NT2/D1 (cell line): ENCODE measurements at regions not wholly inside any gene's neighbourhood (a gene's known extent, or its start where the extent isn't known, plus 50 kb on each side); places are given as distances from the start of the nearest gene placed in this dataset.

Source experiments
- DNase-seq: peaks from one replicate; pipeline ENCODE4 v3.0.0-alpha.2; 2011; ENCODE audit warnings: low read depth, low spot score
- H3K27me3 ChIP-seq: 2 replicates; pipeline ENCODE4 v1.6.0; 2011; ENCODE audit warnings: mild to moderate bottlenecking; ENCODE audit not compliant: insufficient read length, insufficient read depth
- H3K36me3 ChIP-seq: 2 replicates; pipeline ENCODE4 v1.6.1; 2011; ENCODE audit warnings: mild to moderate bottlenecking, low read length, mixed read lengths; ENCODE audit not compliant: insufficient read depth, insufficient read length
- H3K4me1 ChIP-seq: 2 replicates; pipeline ENCODE4 v1.5.1; 2011; ENCODE audit not compliant: insufficient read depth, insufficient read length
- H3K4me3 ChIP-seq: 2 replicates; pipeline ENCODE4 v1.5.1; 2011; ENCODE audit warnings: low read depth; ENCODE audit not compliant: insufficient read length
- H3K9ac ChIP-seq: 2 replicates; pipeline ENCODE4 v1.6.0; 2011; ENCODE audit warnings: low read depth; ENCODE audit not compliant: insufficient read length
- H3K9me3 ChIP-seq: 2 replicates; pipeline ENCODE4 v1.5.1; 2011; ENCODE audit warnings: mild to moderate bottlenecking, low read length; ENCODE audit not compliant: insufficient read depth
- SUZ12 ChIP-seq: IDR thresholded peaks from 2 replicates; pipeline ENCODE4 v1.6.1; 2011; ENCODE audit not compliant: insufficient read length, insufficient read depth; ENCODE audit errors: extremely low read depth
- YY1 ChIP-seq: IDR thresholded peaks from 2 replicates; pipeline ENCODE4 v1.6.1; 2011; ENCODE audit not compliant: insufficient read length, insufficient read depth
- ZNF274 ChIP-seq: IDR thresholded peaks from 2 replicates; pipeline ENCODE4 v1.6.1; 2011; ENCODE audit warnings: mild to moderate bottlenecking, low read depth, low read length

DNA sequence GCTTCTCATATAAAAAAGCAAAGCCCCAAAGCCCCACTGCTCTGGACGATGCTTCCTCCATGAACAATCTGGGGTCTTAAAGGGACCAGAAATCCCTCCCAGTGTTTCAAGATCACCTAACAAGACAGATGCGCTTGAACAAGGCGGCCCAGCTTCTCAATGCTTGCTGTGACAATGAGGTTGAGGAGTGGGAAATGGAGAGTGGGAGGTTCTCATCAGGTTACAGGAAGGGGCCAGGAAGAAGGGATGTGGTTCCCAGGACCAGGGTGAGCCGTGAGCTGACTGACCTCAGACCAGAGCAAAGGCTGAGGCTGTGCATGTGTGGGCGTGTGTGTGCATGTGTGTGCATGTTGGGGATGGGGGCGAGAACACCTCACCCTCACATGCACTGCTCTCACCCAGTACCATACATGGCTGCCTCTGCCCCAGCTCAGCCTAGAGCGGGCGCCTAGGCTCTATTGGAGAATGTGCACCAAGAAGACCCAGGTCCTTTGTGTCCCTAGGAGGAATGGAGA, 220.8 kb upstream of the GPR26 start:
- Histone ChIP-seq H3K4me1 (no peaks in the 10 kb centered on the region), H3K36me3 (no peaks in the 10 kb centered on the region), H3K27me3 (no peaks in the 10 kb centered on the region), H3K4me3 (no peak overlapping the region), H3K9ac (no peak overlapping the region), H3K9me3 (no peaks in the 10 kb centered on the region)
- no peak for DNase-seq
- no peak for TF ChIP-seq YY1

DNA sequence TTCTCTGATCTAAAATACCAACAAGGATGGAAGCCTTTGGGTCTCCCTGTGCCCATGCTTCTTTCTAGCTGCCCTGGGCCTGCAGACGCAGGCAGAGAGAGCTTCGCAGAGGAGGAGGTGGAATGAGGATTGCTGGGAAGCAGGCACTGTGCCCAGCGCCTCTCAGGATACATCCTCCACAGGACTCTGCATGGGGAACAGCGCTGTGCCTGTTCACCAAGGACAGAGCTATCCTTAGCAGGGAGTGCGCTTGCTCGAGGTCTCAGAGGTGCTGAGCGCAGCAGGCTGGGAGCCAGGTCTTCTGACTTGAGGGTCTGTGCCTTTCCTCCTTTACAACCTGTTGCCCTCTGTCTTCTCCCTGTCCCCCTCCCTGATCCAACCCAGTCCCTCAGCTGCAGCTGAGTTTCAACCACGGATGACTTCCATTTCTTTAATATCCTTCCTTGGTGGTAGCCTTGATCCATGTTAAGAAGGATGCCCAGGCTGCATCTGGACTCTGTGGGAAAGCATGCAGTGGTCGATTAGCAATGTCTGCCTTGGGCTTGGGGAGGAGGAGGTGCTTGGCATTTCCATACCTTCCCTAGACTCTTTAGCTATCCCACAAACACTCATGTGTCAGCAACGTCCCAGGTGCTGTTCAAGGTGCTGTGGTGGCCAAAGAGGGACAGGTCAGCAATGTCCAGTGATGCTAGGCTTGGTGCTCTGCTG, 219.6 kb upstream of the GPR26 start:
- no peak for DNase-seq
- Histone ChIP-seq H3K4me1 (no peaks in the 10 kb centered on the region), H3K4me3 (no peak overlapping the region), H3K9me3 (no peaks in the 10 kb centered on the region), H3K9ac (no peak overlapping the region), H3K27me3 (no peaks in the 10 kb centered on the region), H3K36me3 (no peaks in the 10 kb centered on the region)
- TF ChIP-seq YY1 = no peak
- TF ChIP-seq SUZ12 = no peak
- TF ChIP-seq ZNF274 = no peak

DNA sequence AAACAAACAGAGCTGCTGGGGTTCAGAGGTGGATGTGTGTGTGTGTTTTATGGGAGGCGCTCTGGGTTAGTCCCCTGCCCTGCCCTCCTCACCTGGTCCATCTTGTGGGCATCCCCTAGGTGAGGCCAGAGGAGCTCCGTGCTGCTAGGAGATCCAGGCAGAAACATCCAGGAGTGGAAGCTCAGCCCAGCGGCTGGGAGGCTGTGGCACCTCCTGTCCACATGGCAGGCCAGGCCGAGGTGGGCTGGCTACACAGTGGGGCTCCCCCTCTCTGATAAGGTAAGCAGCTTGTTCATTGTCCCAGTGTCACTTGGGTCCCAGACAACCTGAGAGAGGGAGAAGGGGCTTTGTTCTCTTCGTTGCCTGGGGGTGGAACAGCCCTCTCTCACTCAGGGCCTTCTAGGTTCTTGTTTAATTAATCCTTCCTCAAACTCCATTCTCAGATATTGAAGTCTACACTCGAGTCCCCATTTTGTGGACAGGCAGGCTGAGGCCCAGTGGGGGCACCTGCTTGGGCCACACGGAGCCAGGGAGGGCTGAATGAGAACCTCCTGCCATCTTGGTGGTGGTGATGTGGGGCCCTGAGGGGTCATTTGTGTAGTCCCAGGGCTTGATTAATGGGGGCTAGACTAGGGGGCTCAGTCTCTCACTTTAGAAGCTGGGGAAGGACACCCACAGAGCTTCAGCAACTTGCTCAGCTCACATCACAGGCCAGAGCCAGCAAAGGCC, 216.8 kb upstream of the GPR26 start:
- H3K36me3 ChIP-seq = no peaks in the 10 kb centered on the region
- no peaks in the 10 kb centered on the region for H3K27me3 ChIP-seq
- H3K9me3 ChIP-seq = no peaks in the 10 kb centered on the region
- no peak overlapping the region for H3K4me3 ChIP-seq
- H3K9ac ChIP-seq = no peak overlapping the region
- H3K4me1 ChIP-seq = no peaks in the 10 kb centered on the region
- DNase-seq = no peak
- TF ChIP-seq SUZ12 = no peak
- TF ChIP-seq YY1 = no peak
- no peak for TF ChIP-seq ZNF274

DNA sequence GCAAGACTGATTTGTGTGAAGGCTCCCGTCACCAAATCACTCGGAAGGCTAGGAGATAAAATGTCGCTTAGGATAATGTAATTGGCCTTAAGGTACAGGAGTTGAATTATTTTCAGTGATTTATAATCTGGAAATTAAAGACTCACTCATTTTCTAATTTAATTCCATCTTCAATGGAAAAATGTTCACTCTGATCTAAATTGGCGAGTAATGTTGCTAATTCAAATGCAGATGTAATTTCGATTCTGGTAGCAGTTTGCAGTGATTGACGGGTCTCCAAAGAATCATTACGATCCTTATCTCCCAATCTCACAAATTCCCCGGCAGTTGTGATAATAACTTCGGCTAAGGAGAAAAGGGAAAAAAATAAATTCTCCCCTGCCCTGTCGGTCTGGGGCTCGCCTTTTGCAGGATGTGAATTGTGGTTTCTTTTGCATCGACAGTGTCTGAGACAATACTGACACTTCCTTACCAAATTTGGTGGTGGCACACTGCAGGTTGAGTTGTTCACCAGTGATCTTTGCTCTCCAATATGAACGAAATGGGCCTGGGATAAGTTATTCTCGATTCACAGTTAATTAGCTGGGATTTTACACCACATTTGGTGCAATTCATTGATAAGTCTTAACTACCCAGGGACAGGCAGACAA, 215.1 kb upstream of the GPR26 start:
- no peak for DNase-seq
- Histone ChIP-seq H3K4me1 (no peaks in the 10 kb centered on the region), H3K4me3 (no peak overlapping the region), H3K36me3 (no peaks in the 10 kb centered on the region), H3K9me3 (no peaks in the 10 kb centered on the region), H3K9ac (no peak overlapping the region), H3K27me3 (no peaks in the 10 kb centered on the region)
- TF ChIP-seq ZNF274 (no peak), SUZ12 (no peak), YY1 (no peak)

DNA sequence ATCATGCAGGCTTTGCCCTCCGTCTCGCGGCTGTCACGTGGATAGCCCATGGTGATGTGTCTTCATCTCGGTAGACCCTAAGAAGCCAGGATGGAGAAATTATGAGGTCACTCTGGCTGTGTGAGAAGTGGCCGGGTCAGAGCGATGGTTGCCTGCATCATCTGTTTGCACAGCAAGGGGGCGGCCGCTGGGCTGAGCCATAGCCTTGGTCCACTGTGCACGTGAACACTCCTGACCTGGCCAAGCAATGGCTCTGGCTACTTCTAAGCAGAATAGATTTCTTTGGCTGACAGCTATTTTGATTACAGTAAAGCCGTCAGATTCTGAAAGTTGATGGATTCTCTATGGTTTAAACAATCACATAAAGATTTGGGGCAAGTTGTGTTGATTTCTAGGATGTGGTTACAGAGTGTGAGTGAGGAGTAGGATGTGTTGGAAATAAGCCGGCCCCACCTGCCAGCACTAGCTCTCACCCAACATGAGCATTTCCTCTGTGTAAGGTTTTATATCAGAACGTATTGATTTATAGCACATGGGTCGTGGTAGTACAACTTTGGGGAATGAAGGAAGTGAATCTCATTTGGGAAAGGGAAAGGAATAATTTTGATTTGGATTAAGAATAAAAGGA, 214.4 kb upstream of the GPR26 start:
- Histone ChIP-seq H3K4me3 (no peak overlapping the region), H3K27me3 (no peaks in the 10 kb centered on the region), H3K36me3 (no peaks in the 10 kb centered on the region), H3K9me3 (no peaks in the 10 kb centered on the region), H3K4me1 (no peaks in the 10 kb centered on the region), H3K9ac (no peak overlapping the region)
- TF ChIP-seq SUZ12 (no peak), ZNF274 (no peak), YY1 (no peak)
- DNase-seq = no peak

DNA sequence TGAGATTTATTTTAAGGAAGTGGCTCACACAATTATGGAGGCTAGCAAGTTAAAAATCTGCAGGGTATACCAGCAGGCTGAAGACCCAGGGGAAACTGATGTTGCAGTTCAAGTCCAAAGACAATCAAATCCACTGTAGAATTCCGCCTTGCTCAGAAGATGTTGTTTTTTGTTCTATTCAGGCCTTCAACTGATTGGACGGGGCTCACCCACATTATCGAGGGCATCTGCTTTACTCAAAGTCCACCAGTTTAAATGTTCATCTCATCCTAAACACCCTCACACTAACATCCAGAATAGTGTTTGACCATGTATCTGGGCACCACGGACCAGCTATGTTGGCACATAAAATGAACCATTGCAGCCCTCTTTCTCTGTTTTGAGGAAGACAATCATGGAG, 211.2 kb upstream of the GPR26 start:
- Histone ChIP-seq H3K4me3 (no peak overlapping the region), H3K4me1 (no peaks in the 10 kb centered on the region), H3K27me3 (peaks cover 11% of the 10 kb centered on the region), H3K36me3 (no peaks in the 10 kb centered on the region), H3K9ac (no peak overlapping the region), H3K9me3 (no peaks in the 10 kb centered on the region)
- TF ChIP-seq SUZ12 (no peak), YY1 (no peak), ZNF274 (no peak)
- no peak for DNase-seq

DNA sequence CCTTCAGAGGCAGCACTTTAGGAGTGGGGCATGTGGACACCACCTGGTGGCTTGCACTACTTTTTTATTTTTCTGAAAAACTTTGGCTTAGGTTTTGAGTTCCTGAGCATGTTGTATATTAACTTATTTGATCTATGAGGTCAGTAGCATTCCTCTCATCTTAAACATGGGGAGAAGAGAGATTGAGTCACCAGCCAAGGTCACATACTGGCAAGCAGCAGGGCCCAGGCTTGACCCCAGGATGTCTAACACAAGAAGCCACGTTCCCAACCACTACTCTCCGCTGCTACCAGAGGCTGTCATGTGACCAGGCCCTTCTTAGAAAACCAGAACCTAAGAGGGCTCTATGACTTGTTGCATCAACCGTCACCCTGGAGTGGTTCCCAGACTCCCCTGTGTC, 210.3 kb upstream of the GPR26 start:
- H3K4me1 ChIP-seq = no peaks in the 10 kb centered on the region
- no peak overlapping the region for H3K9ac ChIP-seq
- no peak overlapping the region for H3K4me3 ChIP-seq
- H3K27me3 ChIP-seq = peaks cover 11% of the 10 kb centered on the region
- TF ChIP-seq ZNF274 (no peak), SUZ12 (no peak), YY1 (no peak)
- H3K9me3 ChIP-seq = no peaks in the 10 kb centered on the region
- no peak for DNase-seq
- H3K36me3 ChIP-seq = no peaks in the 10 kb centered on the region
